Pons (tissue), 1 donor: ENCODE measurements at regions not wholly inside any gene's neighbourhood (a gene's known extent, or its start where the extent isn't known, plus 50 kb on each side); places are given as distances from the start of the nearest gene placed in this dataset.

Experiments
- DNase-seq: peaks from one replicate; pipeline ENCODE4 v3.0.0-alpha.2; 2016; ENCODE audit warnings: low spot score

DNA sequence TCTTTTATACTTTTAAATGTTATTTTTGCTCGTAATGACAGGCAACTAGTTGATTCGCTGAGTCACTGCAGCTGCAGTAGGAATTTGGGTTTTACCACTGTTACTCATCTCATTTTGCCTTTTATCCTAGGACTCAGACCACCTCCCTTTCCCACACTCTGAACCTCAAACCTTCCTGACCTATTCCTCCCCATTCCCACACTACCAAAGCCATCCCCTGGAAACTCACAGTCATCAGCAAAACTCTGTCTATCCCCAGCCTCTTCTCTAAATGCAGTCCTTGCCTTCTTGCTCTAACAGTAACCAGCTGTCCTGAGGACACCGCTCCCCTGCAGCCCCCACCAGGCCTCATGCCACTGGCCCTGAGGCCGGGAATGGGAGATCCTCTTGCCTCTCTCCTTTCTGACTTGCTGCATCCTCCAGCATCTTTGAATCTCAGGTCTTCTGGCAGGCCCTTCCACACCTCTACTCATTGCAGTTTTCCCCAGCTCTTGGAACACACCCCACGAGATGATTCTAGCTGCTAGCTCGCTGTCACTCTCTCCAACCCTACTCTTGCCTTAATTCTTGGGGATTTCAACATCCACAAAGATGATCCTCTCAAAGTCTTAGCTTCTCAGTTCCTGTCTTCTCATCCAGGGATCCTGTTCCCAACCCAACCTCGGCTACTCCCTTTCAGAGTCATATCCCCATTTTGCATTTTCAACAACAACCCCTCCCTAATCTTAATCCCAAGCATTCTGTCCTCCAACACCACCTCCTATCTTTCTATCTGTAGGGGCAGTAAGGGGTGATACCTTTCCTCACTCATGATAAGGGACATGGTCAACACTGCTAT, 55.9 kb upstream of the C3orf80 start:
- DNase-seq, result no peak

DNA sequence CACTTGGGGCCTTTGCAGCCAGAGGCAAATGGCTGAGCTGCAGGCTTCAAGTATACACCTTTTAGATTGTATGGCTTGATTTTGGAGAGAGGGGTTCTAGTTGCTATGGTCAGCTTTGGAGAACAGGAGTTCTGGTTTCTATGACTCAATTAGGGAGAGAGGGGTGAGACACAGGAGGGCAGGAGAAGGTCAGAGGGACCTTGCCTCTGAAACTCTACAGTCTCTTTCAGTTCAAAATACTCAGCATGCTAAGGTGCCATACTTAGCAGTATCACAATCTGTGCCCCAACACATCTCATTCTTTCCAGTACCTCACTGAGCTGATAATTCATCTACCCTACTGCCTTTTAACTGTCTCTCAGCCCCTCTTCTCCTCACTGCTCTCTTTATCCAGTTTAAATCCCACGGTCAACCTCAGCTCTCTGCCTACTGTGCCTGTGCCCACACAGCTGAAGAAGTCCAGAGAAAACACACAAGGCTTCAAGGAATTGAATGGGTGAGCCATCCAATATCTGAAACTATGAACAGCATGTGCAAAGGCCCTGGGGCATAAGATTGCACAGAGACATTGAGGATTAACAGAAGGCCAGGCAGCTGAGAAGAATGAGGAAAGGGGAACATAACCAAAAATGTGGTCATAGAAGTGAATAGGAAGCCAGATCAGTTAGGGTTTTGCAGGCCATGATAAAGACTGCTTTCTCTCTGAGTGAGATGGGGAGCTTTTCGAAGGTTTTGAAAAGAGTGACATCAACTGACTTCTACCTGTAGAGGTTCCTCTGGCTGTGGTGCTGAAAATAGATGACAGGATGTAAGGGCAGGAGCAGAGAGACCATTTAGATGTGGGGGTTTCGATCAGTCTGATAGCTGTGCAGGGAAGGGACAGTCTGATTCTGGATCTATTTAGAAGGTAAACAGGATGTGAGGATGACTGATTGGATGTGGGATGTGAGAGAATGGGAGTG, 54.5 kb upstream of the C3orf80 start:
- DNase-seq, result no peak

DNA sequence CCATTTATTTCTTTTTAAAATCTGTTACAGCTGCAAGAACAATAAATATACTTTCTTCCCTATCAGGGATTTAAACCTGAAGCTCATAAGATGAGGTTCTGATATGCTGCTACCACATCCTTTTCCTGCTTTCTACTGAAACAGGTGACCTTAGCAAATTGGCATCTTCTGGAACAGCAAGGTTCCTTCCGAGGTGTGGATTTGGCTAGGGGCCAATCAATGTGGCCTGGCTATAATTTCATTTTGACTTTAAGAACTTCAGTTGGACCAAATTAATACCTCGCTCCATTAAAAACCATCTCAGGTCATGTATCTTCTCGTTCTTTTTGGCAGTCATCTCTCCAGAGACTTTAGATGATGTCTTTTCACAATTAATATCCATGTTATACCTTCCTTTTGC, 53.4 kb upstream of the C3orf80 start:
- DNase-seq, result no peak

- no peak for DNase-seq
Observed at GRCh38 chr3:160174621-160175020, 50.6 kb upstream of the C3orf80 start.
